VCaP (cell line): ENCODE measurements at regions not wholly inside any gene's neighbourhood (a gene's known extent, or its start where the extent isn't known, plus 50 kb on each side); places are given as distances from the start of the nearest gene placed in this dataset.
"Not testable (repeated sequence)": the region's sequence is repeated elsewhere in the genome, so short reads cannot be mapped to it uniquely, and the experiment has no call there.

Experiments
- H3K27ac ChIP-seq: fragments of 450-650 bp; 2 replicates; pipeline ENCODE4 v1.5.1; 2017
- TF ChIP-seq, protein P1 (sequence below): fragments of 450-650 bp; conservative IDR thresholded peaks from 2 replicates; pipeline ENCODE4 v1.5.1; 2017; ENCODE audit warnings: mild to moderate bottlenecking, moderate library complexity

DNA sequence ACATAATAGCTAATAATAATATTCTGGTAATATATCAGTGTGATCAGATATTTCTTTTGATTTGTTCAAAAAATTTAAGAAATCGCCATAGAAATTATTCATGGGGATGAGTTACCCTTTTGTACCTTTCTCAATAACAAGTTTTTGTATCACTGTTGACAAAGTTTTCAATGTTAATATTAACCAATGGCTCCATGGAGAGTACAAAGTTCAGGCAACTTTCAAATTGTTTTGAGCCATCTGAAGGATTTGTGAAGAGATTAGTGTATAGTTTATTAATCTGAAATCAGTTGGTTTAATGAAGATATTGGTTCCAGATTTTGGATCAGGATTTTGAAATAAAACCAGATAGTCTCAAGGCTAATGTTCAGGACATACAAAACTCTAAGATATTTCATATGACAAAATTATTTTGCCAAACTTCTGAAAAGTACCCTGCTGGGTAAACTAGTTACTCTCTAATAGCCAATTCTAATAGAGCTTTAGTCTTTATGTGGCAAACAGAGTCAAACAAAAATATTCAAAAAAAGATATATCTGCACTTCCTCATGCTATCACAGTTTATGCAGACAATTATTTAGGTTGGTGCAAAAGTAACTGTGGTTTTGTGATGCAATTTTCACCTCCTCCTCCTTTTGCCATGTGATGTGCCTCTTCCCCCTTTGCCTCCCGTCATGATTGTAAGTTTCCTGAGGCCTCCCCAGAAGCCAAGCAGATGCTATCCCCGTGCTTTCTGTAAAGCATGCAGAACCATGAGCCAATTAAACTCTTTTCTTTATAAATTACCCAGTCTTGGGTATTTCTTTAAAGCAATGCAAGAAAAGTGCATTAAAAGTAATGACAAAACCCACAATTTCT lies 1105.0 kb downstream of the PLA2G4A start:
- H3K27ac ChIP-seq, result no peak overlapping the region
- TF ChIP-seq, protein P1, sequence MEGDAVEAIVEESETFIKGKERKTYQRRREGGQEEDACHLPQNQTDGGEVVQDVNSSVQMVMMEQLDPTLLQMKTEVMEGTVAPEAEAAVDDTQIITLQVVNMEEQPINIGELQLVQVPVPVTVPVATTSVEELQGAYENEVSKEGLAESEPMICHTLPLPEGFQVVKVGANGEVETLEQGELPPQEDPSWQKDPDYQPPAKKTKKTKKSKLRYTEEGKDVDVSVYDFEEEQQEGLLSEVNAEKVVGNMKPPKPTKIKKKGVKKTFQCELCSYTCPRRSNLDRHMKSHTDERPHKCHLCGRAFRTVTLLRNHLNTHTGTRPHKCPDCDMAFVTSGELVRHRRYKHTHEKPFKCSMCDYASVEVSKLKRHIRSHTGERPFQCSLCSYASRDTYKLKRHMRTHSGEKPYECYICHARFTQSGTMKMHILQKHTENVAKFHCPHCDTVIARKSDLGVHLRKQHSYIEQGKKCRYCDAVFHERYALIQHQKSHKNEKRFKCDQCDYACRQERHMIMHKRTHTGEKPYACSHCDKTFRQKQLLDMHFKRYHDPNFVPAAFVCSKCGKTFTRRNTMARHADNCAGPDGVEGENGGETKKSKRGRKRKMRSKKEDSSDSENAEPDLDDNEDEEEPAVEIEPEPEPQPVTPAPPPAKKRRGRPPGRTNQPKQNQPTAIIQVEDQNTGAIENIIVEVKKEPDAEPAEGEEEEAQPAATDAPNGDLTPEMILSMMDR, result no peak

DNA sequence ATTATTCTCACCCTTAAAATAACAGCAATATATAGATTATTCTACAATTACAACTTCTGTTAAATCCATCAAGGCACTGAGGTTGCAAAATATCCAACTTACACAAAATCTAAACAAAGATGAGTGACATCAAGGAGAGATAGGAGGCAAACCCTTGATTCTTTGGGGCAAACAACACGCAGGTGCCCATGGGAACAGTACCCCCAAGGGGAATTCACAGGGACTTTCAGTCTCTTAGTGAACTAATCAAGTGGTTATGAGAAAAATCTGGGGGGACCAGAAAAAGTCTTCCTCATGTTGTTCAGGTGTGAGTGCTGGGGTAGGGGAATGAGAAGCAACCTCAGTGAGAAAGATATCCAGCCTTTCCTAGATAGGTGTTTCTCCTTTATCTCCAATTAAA lies 1107.9 kb downstream of the PLA2G4A start:
- H3K27ac ChIP-seq, result no peak overlapping the region
- TF ChIP-seq, protein P1, result no peak

DNA sequence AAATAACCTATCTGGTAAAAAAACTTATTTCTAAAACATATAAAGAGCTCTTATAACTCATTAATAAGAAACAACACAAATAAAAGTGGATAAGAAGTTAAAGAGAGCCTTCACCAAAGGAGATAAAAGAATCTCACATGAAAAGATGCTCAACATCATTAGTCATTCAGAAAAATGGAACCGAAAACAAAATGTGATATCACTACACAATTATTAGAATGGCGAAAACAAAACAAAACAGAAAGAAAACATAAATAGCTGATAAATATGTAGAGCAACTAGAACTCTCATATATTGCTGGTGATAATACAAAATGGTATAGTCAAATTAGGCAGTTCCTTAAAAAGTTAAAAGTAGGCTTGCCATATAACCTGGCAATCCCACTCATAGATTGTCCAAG lies 1109.3 kb downstream of the PLA2G4A start:
- TF ChIP-seq, protein P1, result no peak
- H3K27ac ChIP-seq, result no peak overlapping the region

DNA sequence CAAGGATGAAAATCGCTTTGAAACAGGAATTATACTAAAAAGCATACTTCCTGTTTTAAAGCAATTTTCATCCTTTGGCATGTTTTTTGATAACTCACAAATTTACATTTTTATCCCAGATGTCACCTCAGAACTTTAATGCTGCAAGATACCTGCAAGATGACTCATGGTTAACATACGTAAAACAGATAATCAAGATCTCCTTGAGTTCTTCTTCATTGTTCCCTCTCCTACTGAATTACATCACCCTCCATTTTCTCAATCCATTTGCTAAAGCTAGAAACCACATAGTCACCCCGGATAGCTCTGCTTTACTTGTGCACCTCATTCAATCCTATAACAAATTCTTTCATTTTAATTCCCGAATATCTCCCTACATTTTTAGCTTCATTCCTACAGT lies 1114.2 kb downstream of the PLA2G4A start:
- TF ChIP-seq, protein P1, result no peak
- no peak overlapping the region for H3K27ac ChIP-seq

DNA sequence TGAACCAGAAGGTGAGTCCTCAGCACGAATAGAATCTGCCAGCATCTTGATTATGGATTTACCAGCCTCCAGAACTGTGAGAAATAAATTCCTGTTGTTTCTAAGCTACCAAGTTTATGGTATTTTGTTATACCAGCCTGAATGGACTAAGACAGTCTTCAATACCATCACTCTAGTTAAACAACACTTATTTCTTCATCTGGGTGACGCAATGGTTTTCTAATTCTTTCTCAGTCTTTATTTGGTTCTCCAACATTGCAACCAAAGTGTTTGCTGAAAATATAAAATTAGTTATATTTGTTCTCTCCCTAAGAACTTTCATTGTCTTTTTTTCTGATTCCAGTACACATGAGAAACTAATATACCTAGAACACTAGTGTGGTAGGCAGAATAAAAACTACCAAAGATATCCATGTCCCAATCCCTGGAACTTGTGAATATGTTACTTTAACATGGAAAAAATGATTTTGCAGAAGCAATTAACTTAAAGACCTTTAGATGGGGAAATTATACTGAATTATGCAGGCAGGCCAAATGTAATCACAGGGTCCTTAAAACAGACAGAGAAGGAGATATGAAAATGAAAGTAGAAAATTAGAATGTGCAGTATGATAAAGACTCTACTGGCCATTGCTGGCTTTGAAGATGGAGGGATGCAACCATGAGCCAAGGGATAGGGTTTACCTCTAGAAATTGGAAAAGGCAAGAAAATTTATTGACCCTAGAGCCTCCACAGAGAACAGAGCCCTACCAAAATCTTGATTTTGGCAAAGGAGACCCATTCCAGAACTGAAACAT lies 1115.1 kb downstream of the PLA2G4A start:
- TF ChIP-seq, protein P1, result no peak
- H3K27ac ChIP-seq, result no peak overlapping the region

DNA sequence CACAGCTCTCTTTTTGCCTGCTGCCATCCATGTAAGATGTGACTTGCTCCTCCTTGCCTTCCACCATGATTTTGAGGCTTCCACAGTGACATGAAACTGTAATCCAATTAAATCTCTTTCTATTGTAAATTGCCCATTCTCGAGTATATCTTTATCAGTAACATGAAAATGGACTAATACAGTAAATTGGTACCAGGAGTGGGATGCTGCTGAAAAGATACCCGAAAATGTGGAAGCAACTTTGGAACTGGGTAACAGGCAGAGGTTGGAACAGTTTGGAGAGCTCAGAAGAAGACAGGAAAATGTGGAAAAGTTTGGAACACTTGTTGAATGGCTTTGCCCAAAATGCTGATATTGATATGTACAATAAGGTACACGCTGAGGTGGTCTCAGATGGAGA lies 1117.9 kb downstream of the PLA2G4A start:
- not testable (repeated sequence) for H3K27ac ChIP-seq

DNA sequence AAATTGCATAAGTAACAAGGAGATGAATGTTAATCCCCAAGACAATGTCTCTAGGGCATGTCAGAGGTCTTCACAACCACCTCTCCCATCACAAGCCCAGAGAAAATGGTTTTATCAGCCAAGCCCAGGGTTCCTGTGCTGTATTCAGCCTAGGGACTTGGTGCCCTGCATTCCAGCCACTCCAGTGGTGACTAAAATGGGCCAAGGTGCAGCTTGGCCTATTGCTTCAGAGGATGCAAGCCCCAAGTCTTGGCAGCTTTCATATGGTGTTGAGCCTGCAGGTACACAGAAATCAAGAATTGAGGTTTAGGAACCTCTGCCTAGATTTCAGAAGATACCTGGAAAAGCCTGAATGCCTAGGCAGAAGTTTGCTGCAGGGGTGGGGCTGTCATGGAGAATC lies 1118.6 kb downstream of the PLA2G4A start:
- TF ChIP-seq, protein P1, result no peak
- H3K27ac ChIP-seq, result no peak overlapping the region
